PC-3 (cell line): ENCODE measurements at regions not wholly inside any gene's neighbourhood (a gene's known extent, or its start where the extent isn't known, plus 50 kb on each side); places are given as distances from the start of the nearest gene placed in this dataset.

ENCODE experiments used
- ATAC-seq: fragments of 200-7000 bp; cut with Tn5 transposase; 2 replicates; pipeline ENCODE4 v1.9.1; 2020; ENCODE audit warnings: mild to moderate bottlenecking, moderate library complexity
- BruUV-seq: library from RNA; stranded (reverse); fragments of 400-500 nt; replicated peaks from 2 replicates; lab custom pipeline; 2021; lab: Mats Ljungman, UMichigan
- CTCF ChIA-PET: fragments of 300-600 bp; sonication (Branson Sonifier 250); formaldehyde crosslinking; loops from one replicate; lab custom pipeline; 2022; ENCODE audit warnings: antibody characterized with exemption; lab: Charles Lee
- POLR2A ChIA-PET: fragments of 300-600 bp; sonication (Branson Sonifier 250); formaldehyde crosslinking; loops from one replicate; lab custom pipeline; 2022; ENCODE audit warnings: antibody characterized with exemption; ENCODE audit not compliant: unreplicated experiment; lab: Charles Lee
- DNase-seq: peaks from one replicate; pipeline ENCODE4 v3.0.0-alpha.2; 2015
- H2AFZ ChIP-seq: fragments of 300-600 bp; sonication (generic); 2 replicates; pipeline ENCODE4 v1.6.0; 2016; ENCODE audit warnings: antibody characterized with exemption, low read length
- H3F3A ChIP-seq: fragments of 300-600 bp; sonication (generic); one replicate; pipeline ENCODE4 v1.6.0; 2017; ENCODE audit warnings: antibody characterized with exemption, low read length, control low read depth, mild to moderate bottlenecking; ENCODE audit not compliant: unreplicated experiment
- H3K27ac ChIP-seq: fragments of 300-600 bp; sonication (generic); 2 replicates; pipeline ENCODE4 v1.5.1; 2016; ENCODE audit warnings: mild to moderate bottlenecking, low read length
- H3K27me3 ChIP-seq: fragments of 300-600 bp; sonication (generic); 2 replicates; pipeline ENCODE4 v1.6.1; 2016; ENCODE audit warnings: low read length, mixed read lengths
- H3K36me3 ChIP-seq: fragments of 300-600 bp; sonication (generic); 2 replicates; pipeline ENCODE4 v1.6.1; 2016; ENCODE audit warnings: low read depth, mixed run types, low read length, mixed read lengths
- H3K4me1 ChIP-seq: fragments of 300-600 bp; sonication (generic); 2 replicates; pipeline ENCODE4 v1.5.1; 2016; ENCODE audit warnings: low read length; ENCODE audit not compliant: insufficient read depth
- H3K4me2 ChIP-seq: fragments of 300-600 bp; sonication (generic); 2 replicates; pipeline ENCODE4 v1.6.0; 2016; ENCODE audit warnings: low read length
- H3K4me3 ChIP-seq: fragments of 300-600 bp; sonication (generic); 2 replicates; pipeline ENCODE4 v1.5.1; 2016; ENCODE audit warnings: mild to moderate bottlenecking, low read length, mixed read lengths
- H3K79me2 ChIP-seq: fragments of 300-600 bp; sonication (generic); 2 replicates; pipeline ENCODE4 v1.6.1; 2017; ENCODE audit warnings: low read length, mixed read lengths
- H3K9ac ChIP-seq: fragments of 300-600 bp; sonication (generic); 2 replicates; pipeline ENCODE4 v1.6.0; 2016; ENCODE audit warnings: mild to moderate bottlenecking, low read length
- H3K9me2 ChIP-seq: fragments of 300-600 bp; sonication (generic); replicated peaks from 2 replicates; pipeline ENCODE4 v1.6.1; 2016; ENCODE audit warnings: mixed run types, low read length, mixed read lengths
- H3K9me3 ChIP-seq: fragments of 300-600 bp; sonication (generic); 2 replicates; pipeline ENCODE4 v1.6.1; 2016; ENCODE audit warnings: low read length, mixed read lengths
- H4K20me1 ChIP-seq: fragments of 300-600 bp; sonication (generic); 2 replicates; pipeline ENCODE4 v1.6.1; 2016; ENCODE audit warnings: low read length, mixed read lengths
- EZH2 ChIP-seq: fragments of 300-600 bp; sonication (generic); IDR thresholded peaks from one replicate; pipeline ENCODE4 v1.6.1; 2017; ENCODE audit warnings: antibody characterized with exemption, mild to moderate bottlenecking, low read length; ENCODE audit not compliant: unreplicated experiment
- EZH2phosphoT487 ChIP-seq: fragments of 300-600 bp; sonication (generic); IDR thresholded peaks from 2 replicates; pipeline ENCODE4 v1.6.1; 2018; ENCODE audit warnings: mild to moderate bottlenecking, antibody characterized with exemption, low read length, borderline replicate concordance
- intact Hi-C: fragments of 100-400 bp; cut with micrococcal nuclease; formaldehyde crosslinking; loops from 2 replicates; pipeline ENCODE4 v1.9.0; 2023
- TF ChIP-seq, protein P1 (sequence below): fragments of 300-600 bp; sonication (generic); conservative IDR thresholded peaks from 2 replicates; pipeline ENCODE4 v1.5.1; 2017; ENCODE audit warnings: antibody characterized with exemption, low read depth, mild to moderate bottlenecking, low read length

- CTCF ChIA-PET = no interaction called here
- Histone ChIP-seq H3F3A (no peaks in the 10 kb centered on the region), H3K4me1 (no peaks in the 10 kb centered on the region), H2AFZ (no peak overlapping the region), H3K9ac (no peak overlapping the region), H3K36me3 (no peaks in the 10 kb centered on the region), H3K4me2 (no peak overlapping the region), H3K79me2 (no peaks in the 10 kb centered on the region), H4K20me1 (no peaks in the 10 kb centered on the region), H3K4me3 (no peak overlapping the region), H3K27ac (no peak overlapping the region), H3K9me2 (no peaks in the 10 kb centered on the region), H3K27me3 (peaks cover 11% of the 10 kb centered on the region; the same call in 1 of the 2 replicates), H3K9me3 (no peaks in the 10 kb centered on the region)
- POLR2A ChIA-PET = no interaction called here
- BruUV-seq = no TSS peak
- intact Hi-C loops = no loop called here
- DNase-seq (no peak), ATAC-seq (no peak)
- TF ChIP-seq EZH2phosphoT487 = no peak
- no peak for TF ChIP-seq EZH2
- TF ChIP-seq, protein P1, sequence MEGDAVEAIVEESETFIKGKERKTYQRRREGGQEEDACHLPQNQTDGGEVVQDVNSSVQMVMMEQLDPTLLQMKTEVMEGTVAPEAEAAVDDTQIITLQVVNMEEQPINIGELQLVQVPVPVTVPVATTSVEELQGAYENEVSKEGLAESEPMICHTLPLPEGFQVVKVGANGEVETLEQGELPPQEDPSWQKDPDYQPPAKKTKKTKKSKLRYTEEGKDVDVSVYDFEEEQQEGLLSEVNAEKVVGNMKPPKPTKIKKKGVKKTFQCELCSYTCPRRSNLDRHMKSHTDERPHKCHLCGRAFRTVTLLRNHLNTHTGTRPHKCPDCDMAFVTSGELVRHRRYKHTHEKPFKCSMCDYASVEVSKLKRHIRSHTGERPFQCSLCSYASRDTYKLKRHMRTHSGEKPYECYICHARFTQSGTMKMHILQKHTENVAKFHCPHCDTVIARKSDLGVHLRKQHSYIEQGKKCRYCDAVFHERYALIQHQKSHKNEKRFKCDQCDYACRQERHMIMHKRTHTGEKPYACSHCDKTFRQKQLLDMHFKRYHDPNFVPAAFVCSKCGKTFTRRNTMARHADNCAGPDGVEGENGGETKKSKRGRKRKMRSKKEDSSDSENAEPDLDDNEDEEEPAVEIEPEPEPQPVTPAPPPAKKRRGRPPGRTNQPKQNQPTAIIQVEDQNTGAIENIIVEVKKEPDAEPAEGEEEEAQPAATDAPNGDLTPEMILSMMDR = no peak
Observed at GRCh38 chr2:59389240-59389639, 1148.1 kb upstream of the FANCL start.

- no peaks in the 10 kb centered on the region for H3K4me1 ChIP-seq
- H2AFZ ChIP-seq = no peak overlapping the region
- H3K9me2 ChIP-seq = no peaks in the 10 kb centered on the region
- no peaks in the 10 kb centered on the region for H3K9me3 ChIP-seq
- no peak overlapping the region for H3K4me2 ChIP-seq
- H3K9ac ChIP-seq = no peak overlapping the region
- H3K79me2 ChIP-seq = no peaks in the 10 kb centered on the region
- H4K20me1 ChIP-seq = no peaks in the 10 kb centered on the region
- no peaks in the 10 kb centered on the region for H3K36me3 ChIP-seq
- H3K27me3 ChIP-seq = peaks cover 11% of the 10 kb centered on the region; the same call in 1 of the 2 replicates
- ChIA-PET CTCF (no interaction called here), POLR2A (no interaction called here)
- ATAC-seq = no peak
- DNase-seq = no peak
- intact Hi-C loops = no loop called here
- no peak overlapping the region for H3K27ac ChIP-seq
- BruUV-seq = no TSS peak
- no peak overlapping the region for H3K4me3 ChIP-seq
- TF ChIP-seq, protein P1 = no peak
- TF ChIP-seq EZH2phosphoT487 = no peak
- TF ChIP-seq EZH2 = no peak
- no peaks in the 10 kb centered on the region for H3F3A ChIP-seq
Observed at GRCh38 chr2:59385971-59386370, 1144.8 kb upstream of the FANCL start.

GRCh38 chr2:59383473-59383872 lies 1142.3 kb upstream of the FANCL start:
- no peaks in the 10 kb centered on the region for H3K4me1 ChIP-seq
- ATAC-seq = no peak
- H3K4me3 ChIP-seq = no peak overlapping the region
- no peak for TF ChIP-seq EZH2
- TF ChIP-seq, protein P1 = no peak
- TF ChIP-seq EZH2phosphoT487 = no peak
- no peak overlapping the region for H3K27ac ChIP-seq
- H3K9ac ChIP-seq = no peak overlapping the region
- H3K27me3 ChIP-seq = peaks cover 11% of the 10 kb centered on the region; the same call in 1 of the 2 replicates
- POLR2A ChIA-PET = no interaction called here
- intact Hi-C loops = no loop called here
- no peaks in the 10 kb centered on the region for H3K9me3 ChIP-seq
- BruUV-seq = no TSS peak
- no peaks in the 10 kb centered on the region for H3K79me2 ChIP-seq
- no peak overlapping the region for H2AFZ ChIP-seq
- H3F3A ChIP-seq = no peaks in the 10 kb centered on the region
- no peak for DNase-seq
- CTCF ChIA-PET = no interaction called here
- H3K36me3 ChIP-seq = no peaks in the 10 kb centered on the region
- no peaks in the 10 kb centered on the region for H4K20me1 ChIP-seq
- no peaks in the 10 kb centered on the region for H3K9me2 ChIP-seq
- H3K4me2 ChIP-seq = no peak overlapping the region
